ENCODE measurements at regions not wholly inside any gene's neighbourhood (a gene's known extent, or its start where the extent isn't known, plus 50 kb on each side); places are given as distances from the start of the nearest gene placed in this dataset.
"Not testable (repeated sequence)": the region's sequence is repeated elsewhere in the genome, so short reads cannot be mapped to it uniquely, and the experiment has no call there.

- Mint-ChIP-seq H3K27me3 (no peaks in the 10 kb centered on the region), H3K9me3 (no peaks in the 10 kb centered on the region), H3K36me3 (no peaks in the 10 kb centered on the region), H3K27ac (peak overlapping the region; percentile 78), H3K4me1 (peaks cover 16% of the 10 kb centered on the region), H3K4me3 (peak overlapping the region; percentile 3)
- ATAC-seq (ENCODE audit: low read depth), result peak; percentile 94
- DNase-seq (ENCODE audit: low spot score in 2 of 2), result peak in 1 of 2 donors; percentile 4
Measured at GRCh38 chr21:23861911-23862504, 1745.3 kb downstream of the MRPL39 start.

- ATAC-seq (ENCODE audit: low read depth), result no peak
- no peaks in the 10 kb centered on the region for H3K9me3 Mint-ChIP-seq
- no peak overlapping the region for H3K4me3 Mint-ChIP-seq
- DNase-seq (ENCODE audit: low spot score in 2 of 2), result no peak
- H3K27me3 Mint-ChIP-seq, result no peaks in the 10 kb centered on the region
- no peaks in the 10 kb centered on the region for H3K36me3 Mint-ChIP-seq
- peaks cover 20% of the 10 kb centered on the region for H3K4me1 Mint-ChIP-seq
- peak overlapping the region; percentile 9 for H3K27ac Mint-ChIP-seq
Measured at GRCh38 chr21:23858878-23859277, 1748.4 kb downstream of the MRPL39 start.

GRCh38 chr21:23853796-23854379 is 1753.4 kb downstream of the MRPL39 start:
- no peaks in the 10 kb centered on the region for H3K27me3 Mint-ChIP-seq
- H3K36me3 Mint-ChIP-seq, result no peaks in the 10 kb centered on the region
- ATAC-seq (ENCODE audit: low read depth) (peak; percentile 85), DNase-seq (ENCODE audit: low spot score in 2 of 2) (peak in 1 of 2 donors; percentile 23)
- peaks cover 10% of the 10 kb centered on the region for H3K4me1 Mint-ChIP-seq
- H3K4me3 Mint-ChIP-seq, result no peak overlapping the region
- no peak overlapping the region for H3K27ac Mint-ChIP-seq
- H3K9me3 Mint-ChIP-seq, result no peaks in the 10 kb centered on the region

GRCh38 chr21:23837564-23837963 is 1769.7 kb downstream of the MRPL39 start:
- Mint-ChIP-seq H3K9me3 (peaks cover 10% of the 10 kb centered on the region), H3K36me3 (peaks cover 6% of the 10 kb centered on the region), H3K4me3 (no peak overlapping the region), H3K27ac (no peak overlapping the region), H3K27me3 (no peaks in the 10 kb centered on the region), H3K4me1 (no peaks in the 10 kb centered on the region)
- ATAC-seq (ENCODE audit: low read depth) (no peak), DNase-seq (ENCODE audit: low spot score in 2 of 2) (no peak)

DNA sequence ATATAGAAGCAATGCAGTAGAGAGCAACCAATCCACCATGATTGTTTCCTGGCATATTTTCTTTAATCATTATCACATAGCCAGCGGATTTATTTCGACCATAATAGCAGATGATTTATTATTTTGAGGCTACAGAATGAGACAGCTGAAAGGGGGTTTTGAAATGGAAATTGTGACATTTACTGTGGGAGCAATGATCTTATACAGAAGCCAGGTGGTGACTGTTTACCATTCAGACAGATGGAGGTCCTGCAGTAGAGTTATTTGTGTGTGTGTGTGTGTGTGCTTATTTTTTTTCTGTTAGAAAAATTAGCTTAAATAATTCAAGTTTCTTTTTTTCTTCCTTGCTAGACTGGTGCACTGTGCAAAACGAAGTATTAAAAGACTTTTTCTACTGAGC is 1784.5 kb downstream of the MRPL39 start:
- no peaks in the 10 kb centered on the region for H3K36me3 Mint-ChIP-seq

GRCh38 chr21:23817337-23817736 is 1789.9 kb downstream of the MRPL39 start:
- Mint-ChIP-seq H3K4me3 (no peak overlapping the region), H3K27me3 (peaks cover 5% of the 10 kb centered on the region), H3K27ac (no peak overlapping the region), H3K36me3 (no peaks in the 10 kb centered on the region), H3K9me3 (peaks cover 1% of the 10 kb centered on the region), H3K4me1 (peaks cover 4% of the 10 kb centered on the region)
- no peak for DNase-seq (ENCODE audit: low spot score in 2 of 2)
- no peak for ATAC-seq (ENCODE audit: low read depth)

More for the DNA sequence above, 1784.5 kb downstream of the MRPL39 start:
- Mint-ChIP-seq H3K4me3 (no peak overlapping the region), H3K4me1 (no peaks in the 10 kb centered on the region), H3K27me3 (peaks cover 4% of the 10 kb centered on the region), H3K9me3 (peaks cover 1% of the 10 kb centered on the region), H3K27ac (no peak overlapping the region)
- no peak for ATAC-seq (ENCODE audit: low read depth)
- DNase-seq (ENCODE audit: low spot score in 2 of 2), result no peak

DNA sequence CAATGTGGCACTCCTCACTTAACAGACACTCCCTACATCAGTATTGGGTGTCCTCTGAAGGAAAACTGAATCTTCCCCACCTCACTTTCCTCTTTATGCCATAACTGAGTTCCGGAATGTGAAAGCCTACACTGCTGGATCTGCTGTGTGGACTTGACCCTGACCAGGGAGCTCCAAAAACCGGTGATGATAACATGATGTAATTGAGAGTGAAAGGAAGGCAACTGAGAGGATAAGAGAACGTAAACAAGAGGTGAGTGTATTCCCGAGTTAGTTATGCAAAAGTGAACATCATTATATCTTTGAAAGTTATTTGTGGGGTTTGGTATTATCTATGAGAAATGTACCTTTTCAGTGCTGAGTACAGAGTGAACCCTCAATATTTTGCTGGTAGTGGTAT is 1794.8 kb downstream of the MRPL39 start:
- no peak for ATAC-seq (ENCODE audit: low read depth)
- Mint-ChIP-seq H3K36me3 (no peaks in the 10 kb centered on the region), H3K9me3 (no peaks in the 10 kb centered on the region), H3K27me3 (peaks cover 2% of the 10 kb centered on the region), H3K4me3 (no peak overlapping the region), H3K27ac (peak overlapping the region; percentile 28), H3K4me1 (peaks cover 12% of the 10 kb centered on the region)
- DNase-seq (ENCODE audit: low spot score in 2 of 2), result no peak

GRCh38 chr21:23811805-23812204 is 1795.5 kb downstream of the MRPL39 start:
- ATAC-seq (ENCODE audit: low read depth), result peak; percentile 97
- Mint-ChIP-seq H3K4me3 (no peak overlapping the region), H3K36me3 (no peaks in the 10 kb centered on the region), H3K4me1 (peaks cover 12% of the 10 kb centered on the region), H3K27me3 (peaks cover 2% of the 10 kb centered on the region), H3K9me3 (no peaks in the 10 kb centered on the region), H3K27ac (peak overlapping the region; percentile 28)
- DNase-seq (ENCODE audit: low spot score in 2 of 2), result peak in 1 of 2 donors; percentile 8

DNA sequence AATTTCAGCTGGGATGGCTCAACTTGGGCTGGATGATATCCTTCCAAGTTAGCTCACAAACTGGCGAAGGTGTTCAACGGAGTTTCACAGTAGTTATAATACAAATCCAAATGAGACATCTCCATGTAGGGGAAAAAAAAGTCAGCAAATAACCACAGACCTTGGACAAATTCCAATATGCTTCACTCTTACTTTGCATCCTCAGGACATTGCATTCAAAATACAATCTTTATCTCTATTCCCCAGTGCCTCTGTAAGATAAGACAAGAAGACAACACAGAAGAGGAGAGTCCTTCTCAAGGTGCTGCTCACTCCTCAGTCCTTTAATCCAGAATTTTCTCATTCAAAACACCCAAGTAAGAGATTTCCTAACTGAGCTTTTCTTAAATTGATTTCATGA is 1797.7 kb downstream of the MRPL39 start:
- Mint-ChIP-seq H3K9me3 (peaks cover 3% of the 10 kb centered on the region), H3K4me1 (peaks cover 15% of the 10 kb centered on the region), H3K27ac (no peak overlapping the region), H3K36me3 (no peaks in the 10 kb centered on the region), H3K4me3 (no peak overlapping the region), H3K27me3 (no peaks in the 10 kb centered on the region)
- no peak for ATAC-seq (ENCODE audit: low read depth)
- no peak for DNase-seq (ENCODE audit: low spot score in 2 of 2)

- not testable (repeated sequence) for H3K4me1 Mint-ChIP-seq; ATAC-seq (ENCODE audit: low read depth); H3K27ac Mint-ChIP-seq; H3K36me3 Mint-ChIP-seq; H3K9me3 Mint-ChIP-seq; DNase-seq (ENCODE audit: low spot score in 2 of 2); H3K27me3 Mint-ChIP-seq; H3K4me3 Mint-ChIP-seq
Measured at GRCh38 chr21:23806966-23807548, 1800.2 kb downstream of the MRPL39 start.

GRCh38 chr21:23804866-23805265 is 1802.4 kb downstream of the MRPL39 start:
- Mint-ChIP-seq H3K9me3 (peaks cover 9% of the 10 kb centered on the region), H3K27me3 (no peaks in the 10 kb centered on the region), H3K4me1 (peaks cover 3% of the 10 kb centered on the region), H3K4me3 (no peak overlapping the region), H3K36me3 (peaks cover 3% of the 10 kb centered on the region), H3K27ac (no peak overlapping the region)
- no peak for DNase-seq (ENCODE audit: low spot score in 2 of 2)
- no peak for ATAC-seq (ENCODE audit: low read depth)

GRCh38 chr21:23801292-23801691 is 1806.0 kb downstream of the MRPL39 start:
- H3K27ac Mint-ChIP-seq, result no peak overlapping the region
- peaks cover 7% of the 10 kb centered on the region for H3K9me3 Mint-ChIP-seq
- H3K27me3 Mint-ChIP-seq, result no peaks in the 10 kb centered on the region
- H3K4me3 Mint-ChIP-seq, result no peak overlapping the region
- peaks cover 3% of the 10 kb centered on the region for H3K36me3 Mint-ChIP-seq
- peak; percentile 57 for ATAC-seq (ENCODE audit: low read depth)
- H3K4me1 Mint-ChIP-seq, result peaks cover 3% of the 10 kb centered on the region
- DNase-seq (ENCODE audit: low spot score in 2 of 2), result no peak

GRCh38 chr21:23799376-23799775 is 1807.9 kb downstream of the MRPL39 start:
- no peaks in the 10 kb centered on the region for H3K27me3 Mint-ChIP-seq
- H3K4me1 Mint-ChIP-seq, result no peaks in the 10 kb centered on the region
- peaks cover 3% of the 10 kb centered on the region for H3K36me3 Mint-ChIP-seq
- peaks cover 6% of the 10 kb centered on the region for H3K9me3 Mint-ChIP-seq
- ATAC-seq (ENCODE audit: low read depth), result no peak
- no peak overlapping the region for H3K4me3 Mint-ChIP-seq
- DNase-seq (ENCODE audit: low spot score in 2 of 2), result no peak
- no peak overlapping the region for H3K27ac Mint-ChIP-seq

- Mint-ChIP-seq H3K9me3 (peaks cover 5% of the 10 kb centered on the region), H3K4me1 (no peaks in the 10 kb centered on the region), H3K27me3 (no peaks in the 10 kb centered on the region), H3K36me3 (no peaks in the 10 kb centered on the region), H3K27ac (no peak overlapping the region), H3K4me3 (no peak overlapping the region)
- ATAC-seq (ENCODE audit: low read depth) (no peak), DNase-seq (ENCODE audit: low spot score in 2 of 2) (no peak)
Measured at GRCh38 chr21:23792300-23792699, 1815.0 kb downstream of the MRPL39 start.

GRCh38 chr21:23789864-23790263 is 1817.4 kb downstream of the MRPL39 start:
- H3K9me3 Mint-ChIP-seq, result peaks cover 5% of the 10 kb centered on the region
- no peaks in the 10 kb centered on the region for H3K4me1 Mint-ChIP-seq
- H3K36me3 Mint-ChIP-seq, result no peaks in the 10 kb centered on the region
- DNase-seq (ENCODE audit: low spot score in 2 of 2) (no peak), ATAC-seq (ENCODE audit: low read depth) (no peak)
- H3K27ac Mint-ChIP-seq, result no peak overlapping the region
- H3K4me3 Mint-ChIP-seq, result no peak overlapping the region
- no peaks in the 10 kb centered on the region for H3K27me3 Mint-ChIP-seq

Data from memory B cell (primary cell).